GM12878 (cell line): ENCODE measurements at regions not wholly inside any gene's neighbourhood (a gene's known extent, or its start where the extent isn't known, plus 50 kb on each side); places are given as distances from the start of the nearest gene placed in this dataset.

ENCODE experiments used
- BHLHE40 ChIP-seq, 2 experiments: fragments of 450-650 bp in 1 of 2; IDR thresholded peaks; 2 replicates each; pipeline ENCODE4 v1.6.1; 2011 to 2017; ENCODE audit warnings: low read depth in 2 of 2, borderline replicate concordance in 1 of 2, improper control_type of control experiment in 1 of 2, low read length in 1 of 2, mild to moderate bottlenecking in 1 of 2
- CREB1 ChIP-seq: IDR thresholded peaks from 2 replicates; pipeline ENCODE4 v1.6.1; 2012; ENCODE audit warnings: low read depth, mild to moderate bottlenecking, inconsistent platforms
- EZH2 ChIP-seq: IDR thresholded peaks from 2 replicates; pipeline ENCODE4 v1.6.1; 2012; ENCODE audit warnings: low read depth, mild to moderate bottlenecking, control low read depth, inconsistent platforms, low read length, borderline replicate concordance; ENCODE audit not compliant: control insufficient read depth
- IRF4 ChIP-seq: IDR thresholded peaks from 2 replicates; pipeline ENCODE4 v1.6.1; 2011; ENCODE audit warnings: low read depth, low read length
- LARP7 ChIP-seq: fragments of 450-650 bp; IDR thresholded peaks from 2 replicates; pipeline ENCODE4 v1.6.1; 2017; ENCODE audit warnings: mild to moderate bottlenecking
- MAX ChIP-seq: IDR thresholded peaks from 2 replicates; pipeline ENCODE4 v1.6.1; 2012; ENCODE audit warnings: low read depth, low read length, improper control_type of control experiment
- POLR2A ChIP-seq: IDR thresholded peaks from 2 replicates; pipeline ENCODE4 v1.6.1; 2011; ENCODE audit warnings: low read depth, mild to moderate bottlenecking, low read length
- RELA ChIP-seq: fragments of 450-650 bp; IDR thresholded peaks from 2 replicates; pipeline ENCODE4 v1.8.0; 2014; ENCODE audit warnings: borderline replicate concordance; ENCODE audit not compliant: partially characterized antibody
- RFX5 ChIP-seq: IDR thresholded peaks from 2 replicates; pipeline ENCODE4 v1.6.1; 2011; ENCODE audit warnings: low read depth, low read length, improper control_type of control experiment
- TAF1 ChIP-seq: IDR thresholded peaks from 2 replicates; pipeline ENCODE4 v1.6.1; 2011; ENCODE audit warnings: mild to moderate bottlenecking, low read depth, low read length, borderline replicate concordance
- TF ChIP-seq, protein P1 (sequence below): fragments of 450-650 bp; formaldehyde crosslinking; IDR thresholded peaks from 2 replicates; pipeline ENCODE4 v1.4.0; 2022; ENCODE audit warnings: mild to moderate bottlenecking, moderate library complexity

GRCh38 chr12:76226956-76227355, 121.3 kb downstream of the BBS10 start:
- TF ChIP-seq RFX5: no peak
- no peak for TF ChIP-seq MAX
- TF ChIP-seq IRF4: no peak
- TF ChIP-seq, protein P1, sequence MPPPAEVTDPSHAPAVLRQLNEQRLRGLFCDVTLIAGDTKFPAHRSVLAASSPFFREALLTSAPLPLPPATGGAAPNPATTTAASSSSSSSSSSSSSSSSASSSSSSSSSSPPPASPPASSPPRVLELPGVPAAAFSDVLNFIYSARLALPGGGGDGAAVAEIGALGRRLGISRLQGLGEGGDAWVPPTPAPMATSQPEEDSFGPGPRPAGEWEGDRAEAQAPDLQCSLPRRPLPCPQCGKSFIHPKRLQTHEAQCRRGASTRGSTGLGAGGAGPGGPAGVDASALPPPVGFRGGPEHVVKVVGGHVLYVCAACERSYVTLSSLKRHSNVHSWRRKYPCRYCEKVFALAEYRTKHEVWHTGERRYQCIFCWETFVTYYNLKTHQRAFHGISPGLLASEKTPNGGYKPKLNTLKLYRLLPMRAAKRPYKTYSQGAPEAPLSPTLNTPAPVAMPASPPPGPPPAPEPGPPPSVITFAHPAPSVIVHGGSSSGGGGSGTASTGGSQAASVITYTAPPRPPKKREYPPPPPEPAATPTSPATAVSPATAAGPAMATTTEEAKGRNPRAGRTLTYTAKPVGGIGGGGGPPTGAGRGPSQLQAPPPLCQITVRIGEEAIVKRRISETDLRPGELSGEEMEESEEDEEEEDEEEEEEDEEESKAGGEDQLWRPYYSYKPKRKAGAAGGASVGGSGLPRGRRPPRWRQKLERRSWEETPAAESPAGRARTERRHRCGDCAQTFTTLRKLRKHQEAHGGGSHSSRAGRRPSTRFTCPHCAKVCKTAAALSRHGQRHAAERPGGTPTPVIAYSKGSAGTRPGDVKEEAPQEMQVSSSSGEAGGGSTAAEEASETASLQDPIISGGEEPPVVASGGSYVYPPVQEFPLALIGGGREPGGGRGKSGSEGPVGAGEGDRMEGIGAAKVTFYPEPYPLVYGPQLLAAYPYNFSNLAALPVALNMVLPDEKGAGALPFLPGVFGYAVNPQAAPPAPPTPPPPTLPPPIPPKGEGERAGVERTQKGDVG (CRISPR knock-in tag): no peak
- no peak for TF ChIP-seq LARP7
- no peak for TF ChIP-seq EZH2
- no peak for TF ChIP-seq BHLHE40 (IDR thresholded peaks at IDR 0.05; ENCODE audit: borderline replicate concordance in 1 of 2, low read depth in 2 of 2, low read length in 1 of 2)
- no peak for TF ChIP-seq TAF1
- TF ChIP-seq POLR2A: no peak
- TF ChIP-seq RELA: no peak
- TF ChIP-seq CREB1: no peak
